SK-N-SH (cell line): ENCODE measurements at regions not wholly inside any gene's neighbourhood (a gene's known extent, or its start where the extent isn't known, plus 50 kb on each side); places are given as distances from the start of the nearest gene placed in this dataset.

Source experiments
- CTCF ChIP-seq: fragments of 200-600 bp; sonication (generic); IDR thresholded peaks from 2 replicates; pipeline ENCODE4 v1.6.1; 2017; ENCODE audit warnings: antibody characterized with exemption, mild to moderate bottlenecking, moderate library complexity
- YY1 ChIP-seq: IDR thresholded peaks from 2 replicates; pipeline ENCODE4 v1.4.0; 2012; ENCODE audit warnings: low read depth, mild to moderate bottlenecking

- no peak for TF ChIP-seq YY1
- TF ChIP-seq CTCF, result no peak
Measured at GRCh38 chr12:111171832-111172231, 197.1 kb downstream of the PHETA1 start.
